ENCODE measurements at regions not wholly inside any gene's neighbourhood (a gene's known extent, or its start where the extent isn't known, plus 50 kb on each side); places are given as distances from the start of the nearest gene placed in this dataset.

GRCh38 chr3:170689893-170690660, 104.2 kb upstream of the SLC7A14 start (continued):
- no peak for TF ChIP-seq AFF1 (IDR thresholded peaks at IDR 0.05; ENCODE audit: low read depth in 1 of 2, partially characterized antibody in 2 of 2)
- TF ChIP-seq ZNF561 (CRISPR knock-in tag; conservative IDR thresholded peaks at IDR 0.05) = no peak
- peak; percentile 92 for TF ChIP-seq DEAF1 (CRISPR knock-in tag; IDR thresholded peaks at IDR 0.05)
- TF ChIP-seq SPI1 (IDR thresholded peaks at IDR 0.05; ENCODE audit: borderline replicate concordance, low read depth, low read length) = 0 out of 2 replicates have a peak, but pooled peaks have one; percentile 51
- TF ChIP-seq ERF (CRISPR knock-in tag; IDR thresholded peaks at IDR 0.05) = no peak
- peak; percentile 83 for TF ChIP-seq ETV1 (tag; conservative IDR thresholded peaks at IDR 0.05; ENCODE audit: low read depth)
- TF ChIP-seq ELK3 (CRISPR knock-in tag; IDR thresholded peaks at IDR 0.05) = 0 out of 2 replicates have a peak, but pooled peaks have one; percentile 60
- TF ChIP-seq BRD9 (IDR thresholded peaks at IDR 0.05; ENCODE audit: low read depth, partially characterized antibody) = peak; percentile 77
- TF ChIP-seq RB1 (IDR thresholded peaks at IDR 0.05; ENCODE audit: low read depth) = 0 out of 2 replicates have a peak, but pooled peaks have one; percentile 17
- TF ChIP-seq HNRNPH1 (optimal IDR thresholded peaks at IDR 0.05; ENCODE audit: low read depth, low read length) = no peak
- no peak for TF ChIP-seq MEIS2 (IDR thresholded peaks at IDR 0.05; ENCODE audit: partially characterized antibody)
- TF ChIP-seq ETV5 (CRISPR knock-in tag; IDR thresholded peaks at IDR 0.05; ENCODE audit: low read depth) = peak; percentile 36; the same call in 1 of the 2 replicates
- no peak for TF ChIP-seq ZNF695 (CRISPR knock-in tag; IDR thresholded peaks at IDR 0.05)
- no peak for TF ChIP-seq ETS1 (conservative IDR thresholded peaks at IDR 0.05; ENCODE audit: control insufficient read depth, low read depth, low read length)

Measured in K562 (cell line).